Gastrocnemius medialis (tissue), 4 donors: ENCODE measurements at regions not wholly inside any gene's neighbourhood (a gene's known extent, or its start where the extent isn't known, plus 50 kb on each side); places are given as distances from the start of the nearest gene placed in this dataset.

Experiments used
- ATAC-seq, 2 donors: fragments of 150-250 bp; one replicate each; pipeline ENCODE4 v1.9.1; 2016
- DNase-seq, 2 donors: peaks; one replicate each; pipeline ENCODE4 v3.0.0-alpha.2; 2019
- H3K27ac ChIP-seq, 4 donors: fragments of 200-600 bp; sonication (generic); 1 replicate in 1 of 4; 2 replicates in 3 of 4; pipeline ENCODE4 v1.5.1; 2016 to 2018; ENCODE audit warnings: mild to moderate bottlenecking in 2 of 4, moderate library complexity in 1 of 4
- H3K27me3 ChIP-seq, 3 donors: fragments of 200-600 bp; sonication (generic) in 2 of 3; 1 replicate in 1 of 3; 2 replicates in 2 of 3; pipeline versions ENCODE4 v1.5.1 to v1.6.0; 2016 to 2019; ENCODE audit warnings: mild to moderate bottlenecking in 1 of 3, moderate library complexity in 1 of 3
- H3K36me3 ChIP-seq, 2 donors: fragments of 200-600 bp; sonication (generic) in 1 of 2; one replicate each; pipeline ENCODE4 v1.5.1; 2017 to 2018
- H3K4me1 ChIP-seq, 2 donors: fragments of 200-600 bp; sonication (generic) in 1 of 2; one replicate each; pipeline ENCODE4 v1.5.1; 2016 to 2017; ENCODE audit warnings: mild to moderate bottlenecking in 2 of 2
- H3K4me3 ChIP-seq, 4 donors: fragments of 200-600 bp; sonication (generic) in 3 of 4; 1 replicate in 1 of 4; 2 replicates in 3 of 4; pipeline ENCODE4 v1.5.1; 2016 to 2019; ENCODE audit warnings: mild to moderate bottlenecking in 2 of 4
- H3K9me3 ChIP-seq, 3 donors: fragments of 200-600 bp; sonication (generic) in 2 of 3; 1 replicate in 1 of 3; 2 replicates in 2 of 3; pipeline ENCODE4 v1.5.1; 2016 to 2019
- POLR2A ChIP-seq, 2 donors: fragments of 450-650 bp; IDR thresholded peaks; one replicate each; pipeline ENCODE4 v1.6.1; 2017; ENCODE audit warnings: antibody characterized with exemption in 2 of 2, mild to moderate bottlenecking in 2 of 2, moderate library complexity in 2 of 2
- in situ Hi-C, 4 donors: fragments of 200-750 bp; cut with MboI; loops; one replicate each; pipeline versions ENCODE4 v1.15.0 to v1.8.0; 2017; ENCODE audit warnings: low sequenced_read_pairs in 4 of 4
- intact Hi-C: fragments of 100-400 bp; cut with DNase I; formaldehyde crosslinking; loops from one replicate; pipeline ENCODE4 v1.15.1; 2023; ENCODE audit warnings: low total_unique reads
- TF ChIP-seq, protein P1 (sequence below), 5 experiments: fragments of 450-650 bp in 3 of 5; fragments of 200-600 bp in 2 of 5; sonication (generic) in 2 of 5; IDR thresholded peaks in 4 of 5; conservative IDR thresholded peaks in 1 of 5; 1 replicate in 4 of 5; 2 replicates in 1 of 5; pipeline ENCODE4 v1.5.1; 2016 to 2019; ENCODE audit warnings: antibody characterized with exemption in 5 of 5, mild to moderate bottlenecking in 3 of 5, moderate library complexity in 3 of 5

DNA sequence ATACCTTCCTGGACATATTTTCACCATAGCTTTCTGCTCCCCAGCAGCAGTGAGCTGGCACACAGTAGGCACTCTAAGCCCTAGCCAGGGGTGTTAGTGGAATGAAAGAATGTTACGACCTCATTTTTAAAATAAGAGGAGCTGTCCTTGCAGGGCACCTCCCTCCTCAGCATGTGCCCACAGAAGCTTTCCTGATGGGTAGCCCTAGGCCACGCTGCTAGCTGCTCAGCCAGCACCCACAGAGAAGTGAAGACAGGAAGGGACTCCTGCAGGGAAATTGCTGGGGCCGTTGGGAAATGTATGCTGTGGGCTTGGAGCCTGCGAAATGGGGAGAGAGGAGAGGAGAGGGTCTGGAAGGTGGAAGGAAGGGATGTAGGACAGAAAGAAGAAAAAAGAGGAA is 87.3 kb upstream of the ANKRD34C start:
- Histone ChIP-seq H3K36me3 (no peaks in the 10 kb centered on the region), H3K4me1 (no peaks in the 10 kb centered on the region), H3K9me3 (no peaks in the 10 kb centered on the region), H3K4me3 (no peak overlapping the region), H3K27ac (no peak overlapping the region), H3K27me3 (peaks cover 0 to 7% (median 0%) of the 10 kb centered on the region in 3 donors)
- in situ Hi-C loops, result loop anchor here in 3 of 4 donors (25.0 kb wide), 3 partner anchors 283 to 558 kb away; partner anchors contain the start of gene CHRNB4 (in 1 of the 3)
- no peak for ATAC-seq
- no peak for DNase-seq
- no peak for TF ChIP-seq POLR2A (IDR thresholded peaks at IDR 0.05)
- TF ChIP-seq, protein P1, sequence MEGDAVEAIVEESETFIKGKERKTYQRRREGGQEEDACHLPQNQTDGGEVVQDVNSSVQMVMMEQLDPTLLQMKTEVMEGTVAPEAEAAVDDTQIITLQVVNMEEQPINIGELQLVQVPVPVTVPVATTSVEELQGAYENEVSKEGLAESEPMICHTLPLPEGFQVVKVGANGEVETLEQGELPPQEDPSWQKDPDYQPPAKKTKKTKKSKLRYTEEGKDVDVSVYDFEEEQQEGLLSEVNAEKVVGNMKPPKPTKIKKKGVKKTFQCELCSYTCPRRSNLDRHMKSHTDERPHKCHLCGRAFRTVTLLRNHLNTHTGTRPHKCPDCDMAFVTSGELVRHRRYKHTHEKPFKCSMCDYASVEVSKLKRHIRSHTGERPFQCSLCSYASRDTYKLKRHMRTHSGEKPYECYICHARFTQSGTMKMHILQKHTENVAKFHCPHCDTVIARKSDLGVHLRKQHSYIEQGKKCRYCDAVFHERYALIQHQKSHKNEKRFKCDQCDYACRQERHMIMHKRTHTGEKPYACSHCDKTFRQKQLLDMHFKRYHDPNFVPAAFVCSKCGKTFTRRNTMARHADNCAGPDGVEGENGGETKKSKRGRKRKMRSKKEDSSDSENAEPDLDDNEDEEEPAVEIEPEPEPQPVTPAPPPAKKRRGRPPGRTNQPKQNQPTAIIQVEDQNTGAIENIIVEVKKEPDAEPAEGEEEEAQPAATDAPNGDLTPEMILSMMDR (IDR thresholded peaks at IDR 0.05 in 4 of 5, conservative IDR thresholded peaks at IDR 0.05 in 1 of 5), result no peak
- intact Hi-C loops, result no loop called here

GRCh38 chr15:79194386-79194785 is 88.1 kb upstream of the ANKRD34C start:
- Histone ChIP-seq H3K36me3 (no peaks in the 10 kb centered on the region), H3K9me3 (no peaks in the 10 kb centered on the region), H3K27ac (no peak overlapping the region), H3K4me1 (no peaks in the 10 kb centered on the region), H3K4me3 (no peak overlapping the region), H3K27me3 (peaks cover 0 to 5% (median 0%) of the 10 kb centered on the region in 3 donors)
- in situ Hi-C loops (loop anchor here in 3 of 4 donors (25.0 kb wide), 3 partner anchors 282 to 557 kb away; partner anchors contain the start of gene CHRNB4 (in 1 of the 3)), intact Hi-C loops (no loop called here)
- ATAC-seq (no peak), DNase-seq (no peak)
- TF ChIP-seq, protein P1 (IDR thresholded peaks at IDR 0.05 in 4 of 5, conservative IDR thresholded peaks at IDR 0.05 in 1 of 5), result no peak
- no peak for TF ChIP-seq POLR2A (IDR thresholded peaks at IDR 0.05)

GRCh38 chr15:79193549-79193948 is 89.0 kb upstream of the ANKRD34C start:
- TF ChIP-seq, protein P1 (IDR thresholded peaks at IDR 0.05 in 4 of 5, conservative IDR thresholded peaks at IDR 0.05 in 1 of 5), result no peak
- no peak for TF ChIP-seq POLR2A (IDR thresholded peaks at IDR 0.05)
- ATAC-seq, result no peak
- Histone ChIP-seq H3K4me3 (no peak overlapping the region), H3K9me3 (no peaks in the 10 kb centered on the region), H3K27me3 (peaks cover 0 to 5% (median 0%) of the 10 kb centered on the region in 3 donors), H3K4me1 (no peaks in the 10 kb centered on the region), H3K27ac (no peak overlapping the region), H3K36me3 (no peaks in the 10 kb centered on the region)
- in situ Hi-C loops, result loop anchor here in 3 of 4 donors (25.0 kb wide), 3 partner anchors 281 to 556 kb away; partner anchors contain the start of gene CHRNB4 (in 1 of the 3)
- intact Hi-C loops, result no loop called here
- DNase-seq, result no peak

- DNase-seq (no peak), ATAC-seq (no peak)
- no peak overlapping the region for H3K27ac ChIP-seq
- no peaks in the 10 kb centered on the region for H3K36me3 ChIP-seq
- no peaks in the 10 kb centered on the region for H3K4me1 ChIP-seq
- H3K27me3 ChIP-seq, result peaks cover 0 to 5% (median 0%) of the 10 kb centered on the region in 3 donors
- H3K9me3 ChIP-seq, result no peaks in the 10 kb centered on the region
- intact Hi-C loops, result no loop called here
- TF ChIP-seq POLR2A (IDR thresholded peaks at IDR 0.05), result no peak
- TF ChIP-seq, protein P1 (IDR thresholded peaks at IDR 0.05 in 4 of 5, conservative IDR thresholded peaks at IDR 0.05 in 1 of 5), result no peak
- H3K4me3 ChIP-seq, result no peak overlapping the region
- in situ Hi-C loops, result loop anchor here in 3 of 4 donors (25.0 kb wide), 3 partner anchors 281 to 556 kb away; partner anchors contain the start of gene CHRNB4 (in 1 of the 3)
Observed at GRCh38 chr15:79193103-79193502, 89.4 kb upstream of the ANKRD34C start.
